ENCODE measurements at regions not wholly inside any gene's neighbourhood (a gene's known extent, or its start where the extent isn't known, plus 50 kb on each side); places are given as distances from the start of the nearest gene placed in this dataset.

- no peak overlapping the region for H3K4me3 Mint-ChIP-seq
- no peaks in the 10 kb centered on the region for H3K36me3 Mint-ChIP-seq (ENCODE audit: low read depth)
- H3K27me3 Mint-ChIP-seq, result peaks cover 4% of the 10 kb centered on the region
- H3K4me1 Mint-ChIP-seq (ENCODE audit: low read depth), result no peaks in the 10 kb centered on the region
- H3K9me3 Mint-ChIP-seq, result no peaks in the 10 kb centered on the region
- no peak overlapping the region for H3K27ac Mint-ChIP-seq
Measured at GRCh38 chr1:208369045-208369444, 124.9 kb upstream of the PLXNA2 start.

GRCh38 chr1:208369658-208370057 lies 125.5 kb upstream of the PLXNA2 start:
- Mint-ChIP-seq H3K36me3 (ENCODE audit: low read depth) (no peaks in the 10 kb centered on the region), H3K27ac (no peak overlapping the region), H3K4me1 (ENCODE audit: low read depth) (no peaks in the 10 kb centered on the region), H3K4me3 (no peak overlapping the region), H3K9me3 (no peaks in the 10 kb centered on the region), H3K27me3 (peaks cover 4% of the 10 kb centered on the region)

GRCh38 chr1:208374391-208374941 lies 130.3 kb upstream of the PLXNA2 start:
- Mint-ChIP-seq H3K27ac (no peak overlapping the region), H3K4me1 (ENCODE audit: low read depth) (no peaks in the 10 kb centered on the region), H3K36me3 (ENCODE audit: low read depth) (no peaks in the 10 kb centered on the region), H3K27me3 (no peaks in the 10 kb centered on the region), H3K4me3 (no peak overlapping the region), H3K9me3 (no peaks in the 10 kb centered on the region)

GRCh38 chr1:208381481-208381880 lies 137.3 kb upstream of the PLXNA2 start:
- Mint-ChIP-seq H3K27me3 (peaks cover 3% of the 10 kb centered on the region), H3K4me3 (no peak overlapping the region), H3K36me3 (ENCODE audit: low read depth) (no peaks in the 10 kb centered on the region), H3K4me1 (ENCODE audit: low read depth) (no peaks in the 10 kb centered on the region), H3K27ac (no peak overlapping the region), H3K9me3 (no peaks in the 10 kb centered on the region)

GRCh38 chr1:208387908-208388811 lies 144.0 kb upstream of the PLXNA2 start:
- H3K4me1 Mint-ChIP-seq (ENCODE audit: low read depth), result no peaks in the 10 kb centered on the region
- no peak overlapping the region for H3K4me3 Mint-ChIP-seq
- no peaks in the 10 kb centered on the region for H3K9me3 Mint-ChIP-seq
- no peaks in the 10 kb centered on the region for H3K27me3 Mint-ChIP-seq
- no peaks in the 10 kb centered on the region for H3K36me3 Mint-ChIP-seq (ENCODE audit: low read depth)
- no peak overlapping the region for H3K27ac Mint-ChIP-seq

- H3K4me3 Mint-ChIP-seq, result no peak overlapping the region
Measured at GRCh38 chr1:208393416-208393815, 149.2 kb upstream of the PLXNA2 start.

GRCh38 chr1:208393826-208394225 lies 149.6 kb upstream of the PLXNA2 start:
- H3K4me3 Mint-ChIP-seq, result no peak overlapping the region
- no peaks in the 10 kb centered on the region for H3K4me1 Mint-ChIP-seq (ENCODE audit: low read depth)
- peaks cover 9% of the 10 kb centered on the region for H3K27me3 Mint-ChIP-seq
- no peak overlapping the region for H3K27ac Mint-ChIP-seq
- H3K9me3 Mint-ChIP-seq, result no peaks in the 10 kb centered on the region
- no peaks in the 10 kb centered on the region for H3K36me3 Mint-ChIP-seq (ENCODE audit: low read depth)

More at GRCh38 chr1:208393416-208393815, 149.2 kb upstream of the PLXNA2 start:
- Mint-ChIP-seq H3K9me3 (no peaks in the 10 kb centered on the region), H3K27me3 (peaks cover 9% of the 10 kb centered on the region), H3K36me3 (ENCODE audit: low read depth) (no peaks in the 10 kb centered on the region), H3K27ac (no peak overlapping the region), H3K4me1 (ENCODE audit: low read depth) (no peaks in the 10 kb centered on the region)

- Mint-ChIP-seq H3K36me3 (ENCODE audit: low read depth) (no peaks in the 10 kb centered on the region), H3K27me3 (peaks cover 14% of the 10 kb centered on the region)
Measured at GRCh38 chr1:208397286-208397685, 153.1 kb upstream of the PLXNA2 start.

GRCh38 chr1:208405014-208405413 lies 160.8 kb upstream of the PLXNA2 start:
- Mint-ChIP-seq H3K27ac (no peak overlapping the region), H3K27me3 (peaks cover 8% of the 10 kb centered on the region), H3K4me3 (no peak overlapping the region), H3K4me1 (ENCODE audit: low read depth) (no peaks in the 10 kb centered on the region), H3K36me3 (ENCODE audit: low read depth) (no peaks in the 10 kb centered on the region), H3K9me3 (no peaks in the 10 kb centered on the region)

More at GRCh38 chr1:208397286-208397685, 153.1 kb upstream of the PLXNA2 start:
- Mint-ChIP-seq H3K9me3 (no peaks in the 10 kb centered on the region), H3K4me3 (no peak overlapping the region), H3K4me1 (ENCODE audit: low read depth) (no peaks in the 10 kb centered on the region), H3K27ac (no peak overlapping the region)

GRCh38 chr1:208409176-208409575 lies 165.0 kb upstream of the PLXNA2 start:
- Mint-ChIP-seq H3K36me3 (ENCODE audit: low read depth) (no peaks in the 10 kb centered on the region), H3K27me3 (no peaks in the 10 kb centered on the region), H3K9me3 (no peaks in the 10 kb centered on the region), H3K4me1 (ENCODE audit: low read depth) (no peaks in the 10 kb centered on the region), H3K27ac (no peak overlapping the region), H3K4me3 (no peak overlapping the region)

- no peaks in the 10 kb centered on the region for H3K4me1 Mint-ChIP-seq (ENCODE audit: low read depth)
- H3K36me3 Mint-ChIP-seq (ENCODE audit: low read depth), result no peaks in the 10 kb centered on the region
- no peak overlapping the region for H3K4me3 Mint-ChIP-seq
- no peak overlapping the region for H3K27ac Mint-ChIP-seq
- no peaks in the 10 kb centered on the region for H3K27me3 Mint-ChIP-seq
- H3K9me3 Mint-ChIP-seq, result no peaks in the 10 kb centered on the region
Measured at GRCh38 chr1:208410409-208410808, 166.2 kb upstream of the PLXNA2 start.

GRCh38 chr1:208413006-208413405 lies 168.8 kb upstream of the PLXNA2 start:
- no peaks in the 10 kb centered on the region for H3K27me3 Mint-ChIP-seq
- no peak overlapping the region for H3K4me3 Mint-ChIP-seq
- no peaks in the 10 kb centered on the region for H3K9me3 Mint-ChIP-seq
- H3K36me3 Mint-ChIP-seq (ENCODE audit: low read depth), result no peaks in the 10 kb centered on the region
- H3K4me1 Mint-ChIP-seq (ENCODE audit: low read depth), result no peaks in the 10 kb centered on the region
- no peak overlapping the region for H3K27ac Mint-ChIP-seq

GRCh38 chr1:208418667-208419066 lies 174.5 kb upstream of the PLXNA2 start:
- no peak overlapping the region for H3K4me3 Mint-ChIP-seq
- no peaks in the 10 kb centered on the region for H3K4me1 Mint-ChIP-seq (ENCODE audit: low read depth)
- no peaks in the 10 kb centered on the region for H3K27me3 Mint-ChIP-seq
- H3K9me3 Mint-ChIP-seq, result no peaks in the 10 kb centered on the region
- no peak overlapping the region for H3K27ac Mint-ChIP-seq
- no peaks in the 10 kb centered on the region for H3K36me3 Mint-ChIP-seq (ENCODE audit: low read depth)

- Mint-ChIP-seq H3K27me3 (peaks cover 5% of the 10 kb centered on the region), H3K27ac (no peak overlapping the region), H3K4me1 (ENCODE audit: low read depth) (no peaks in the 10 kb centered on the region), H3K4me3 (no peak overlapping the region), H3K9me3 (no peaks in the 10 kb centered on the region), H3K36me3 (ENCODE audit: low read depth) (no peaks in the 10 kb centered on the region)
Measured at GRCh38 chr1:208419746-208420420, 175.7 kb upstream of the PLXNA2 start.

GRCh38 chr1:208420696-208421095 lies 176.5 kb upstream of the PLXNA2 start:
- Mint-ChIP-seq H3K27ac (no peak overlapping the region), H3K4me3 (no peak overlapping the region), H3K36me3 (ENCODE audit: low read depth) (no peaks in the 10 kb centered on the region), H3K9me3 (peaks cover 2% of the 10 kb centered on the region), H3K4me1 (ENCODE audit: low read depth) (no peaks in the 10 kb centered on the region), H3K27me3 (peaks cover 5% of the 10 kb centered on the region)

Measured in stimulated activated naive CD8-positive, alpha-beta T cell treated with anti-CD3 and anti-CD28 coated beads, Interleukin-15, Interleukin-2, amounts not matched to agents 100 ng/mL and 50 ng/mL, for 24 hours (primary cell).